NB4 (cell line): ENCODE measurements at regions not wholly inside any gene's neighbourhood (a gene's known extent, or its start where the extent isn't known, plus 50 kb on each side); places are given as distances from the start of the nearest gene placed in this dataset.

Source experiments
- DNase-seq: peaks from one replicate; pipeline ENCODE4 v3.0.0; 2010; ENCODE audit warnings: low read depth
- H3K4me3 ChIP-seq: one replicate; pipeline ENCODE4 v1.5.1; 2011; ENCODE audit warnings: mild to moderate bottlenecking, low read depth, low read length, moderate library complexity
- MYC ChIP-seq: IDR thresholded peaks from 2 replicates; pipeline ENCODE4 v1.6.1; 2011; ENCODE audit warnings: low read depth, low read length
- POLR2A ChIP-seq: IDR thresholded peaks from 2 replicates; pipeline ENCODE4 v1.6.1; 2011; ENCODE audit warnings: mild to moderate bottlenecking; ENCODE audit not compliant: insufficient read length; ENCODE audit errors: extremely low read depth
- TF ChIP-seq, protein P1 (sequence below): IDR thresholded peaks from 2 replicates; pipeline ENCODE4 v1.6.1; 2011; ENCODE audit warnings: low read depth, low read length
- TF ChIP-seq, protein P2 (sequence below): IDR thresholded peaks from one replicate; pipeline ENCODE4 v1.5.1; 2012; ENCODE audit warnings: low read depth, low read length

DNA sequence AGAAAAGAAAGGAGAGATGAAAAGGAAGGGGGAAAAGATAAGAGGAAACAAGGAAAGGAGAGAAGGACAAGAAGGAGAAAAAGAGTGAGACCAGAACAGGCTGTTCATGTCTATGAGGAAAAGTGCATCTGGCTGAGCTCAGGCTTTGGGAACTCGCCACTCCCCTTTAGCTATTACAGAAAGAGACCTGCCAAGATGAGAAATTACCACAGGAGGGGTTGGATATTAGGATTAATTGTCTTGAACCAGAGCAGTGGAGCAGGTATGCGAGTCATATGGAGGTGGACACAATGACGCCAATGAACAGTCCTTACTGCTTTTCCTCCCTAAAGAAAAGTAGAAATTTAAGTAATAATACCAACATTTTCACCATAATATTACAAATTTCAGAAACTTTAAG, 577.0 kb upstream of the ARRDC4 start:
- H3K4me3 ChIP-seq, result no peak overlapping the region
- DNase-seq, result no peak
- TF ChIP-seq, protein P1, sequence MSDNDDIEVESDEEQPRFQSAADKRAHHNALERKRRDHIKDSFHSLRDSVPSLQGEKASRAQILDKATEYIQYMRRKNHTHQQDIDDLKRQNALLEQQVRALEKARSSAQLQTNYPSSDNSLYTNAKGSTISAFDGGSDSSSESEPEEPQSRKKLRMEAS, result no peak
- no peak for TF ChIP-seq MYC
- TF ChIP-seq POLR2A, result no peak
- TF ChIP-seq, protein P2, sequence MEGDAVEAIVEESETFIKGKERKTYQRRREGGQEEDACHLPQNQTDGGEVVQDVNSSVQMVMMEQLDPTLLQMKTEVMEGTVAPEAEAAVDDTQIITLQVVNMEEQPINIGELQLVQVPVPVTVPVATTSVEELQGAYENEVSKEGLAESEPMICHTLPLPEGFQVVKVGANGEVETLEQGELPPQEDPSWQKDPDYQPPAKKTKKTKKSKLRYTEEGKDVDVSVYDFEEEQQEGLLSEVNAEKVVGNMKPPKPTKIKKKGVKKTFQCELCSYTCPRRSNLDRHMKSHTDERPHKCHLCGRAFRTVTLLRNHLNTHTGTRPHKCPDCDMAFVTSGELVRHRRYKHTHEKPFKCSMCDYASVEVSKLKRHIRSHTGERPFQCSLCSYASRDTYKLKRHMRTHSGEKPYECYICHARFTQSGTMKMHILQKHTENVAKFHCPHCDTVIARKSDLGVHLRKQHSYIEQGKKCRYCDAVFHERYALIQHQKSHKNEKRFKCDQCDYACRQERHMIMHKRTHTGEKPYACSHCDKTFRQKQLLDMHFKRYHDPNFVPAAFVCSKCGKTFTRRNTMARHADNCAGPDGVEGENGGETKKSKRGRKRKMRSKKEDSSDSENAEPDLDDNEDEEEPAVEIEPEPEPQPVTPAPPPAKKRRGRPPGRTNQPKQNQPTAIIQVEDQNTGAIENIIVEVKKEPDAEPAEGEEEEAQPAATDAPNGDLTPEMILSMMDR, result no peak

DNA sequence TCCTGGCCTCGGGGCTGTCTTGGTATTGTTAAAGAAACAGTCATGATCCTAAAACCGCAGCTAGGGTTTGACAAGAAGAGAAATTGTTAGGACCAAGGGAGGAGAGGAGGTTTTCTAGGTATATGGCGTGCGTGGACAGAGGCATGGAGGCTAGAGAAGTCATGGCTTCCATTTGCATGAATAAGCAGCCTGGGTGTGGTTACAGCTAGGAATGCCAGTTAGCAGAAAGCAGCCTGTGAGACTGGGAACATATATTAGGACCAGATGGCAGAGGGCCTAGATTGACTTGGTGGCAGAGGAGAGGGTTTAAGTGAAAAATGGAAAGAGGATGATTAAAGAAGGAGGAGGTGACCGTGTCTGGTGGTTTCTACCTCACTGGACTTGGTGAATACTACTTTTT, 573.6 kb upstream of the ARRDC4 start:
- no peak for DNase-seq
- TF ChIP-seq, protein P2, result no peak
- no peak for TF ChIP-seq MYC
- TF ChIP-seq POLR2A, result no peak
- TF ChIP-seq, protein P1, result no peak
- no peak overlapping the region for H3K4me3 ChIP-seq

DNA sequence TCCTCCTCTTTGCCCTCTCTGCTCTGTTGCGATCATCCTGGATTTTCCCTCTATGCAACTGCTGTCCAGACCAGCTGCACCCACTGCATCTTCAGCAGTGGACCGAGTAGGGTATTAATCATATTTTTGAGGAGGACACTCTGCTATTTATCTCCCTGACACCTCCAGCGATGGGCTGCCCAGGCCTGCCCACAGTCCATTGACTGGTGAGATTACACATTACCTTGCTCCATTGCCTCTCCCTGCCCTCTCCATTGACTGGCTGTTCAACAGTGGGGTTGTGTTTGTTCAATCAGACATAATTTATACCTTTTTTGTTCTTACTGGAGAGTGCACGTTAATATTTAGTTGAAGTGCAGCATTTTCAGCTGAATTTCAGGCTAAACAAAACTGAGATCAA, 559.3 kb upstream of the ARRDC4 start:
- DNase-seq, result no peak
- H3K4me3 ChIP-seq, result no peak overlapping the region
- TF ChIP-seq, protein P1, result no peak
- no peak for TF ChIP-seq MYC

DNA sequence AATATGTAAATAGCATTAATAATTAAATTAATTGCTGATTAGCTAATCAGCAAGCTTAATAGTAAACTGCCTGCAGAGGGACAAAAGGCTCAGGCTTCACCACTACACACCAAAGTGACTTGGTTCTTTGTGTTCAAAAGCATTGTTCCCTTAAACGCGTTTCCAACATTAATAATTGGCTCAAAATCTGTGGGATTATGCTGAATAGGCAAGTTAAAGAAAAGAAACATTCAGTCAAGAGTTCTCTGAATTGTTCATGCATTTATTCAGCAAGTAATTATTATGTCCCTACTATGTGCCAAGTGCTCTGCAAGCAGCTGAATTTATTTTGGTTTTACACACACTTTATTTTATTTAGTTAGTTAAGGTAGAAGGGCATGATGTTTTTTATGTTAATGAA, 558.5 kb upstream of the ARRDC4 start:
- H3K4me3 ChIP-seq, result no peak overlapping the region
- TF ChIP-seq POLR2A, result no peak
- TF ChIP-seq, protein P1, result no peak
- TF ChIP-seq, protein P2, result no peak
- no peak for TF ChIP-seq MYC
- DNase-seq, result no peak

DNA sequence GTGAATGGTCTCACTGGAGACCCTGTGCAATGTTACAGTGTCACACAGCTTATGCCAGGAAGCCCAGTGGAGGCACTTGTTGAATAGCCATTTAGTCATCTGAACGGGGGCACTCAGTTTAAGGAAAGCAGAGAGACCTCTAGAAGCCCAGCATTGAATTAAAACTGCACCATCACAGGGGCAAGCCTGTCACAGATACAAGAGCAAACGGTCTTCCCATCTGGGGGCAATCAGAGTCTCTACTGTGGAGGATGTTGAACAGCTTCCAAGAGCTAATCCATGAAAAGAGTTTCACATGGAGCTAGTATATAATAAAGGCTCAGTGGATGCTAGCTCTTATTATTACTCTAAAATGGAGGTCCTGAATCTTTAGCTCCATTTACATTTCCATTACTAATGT, 553.7 kb upstream of the ARRDC4 start:
- TF ChIP-seq MYC (no peak), POLR2A (no peak)
- TF ChIP-seq, protein P2, result no peak
- TF ChIP-seq, protein P1, result no peak
- DNase-seq, result no peak

DNA sequence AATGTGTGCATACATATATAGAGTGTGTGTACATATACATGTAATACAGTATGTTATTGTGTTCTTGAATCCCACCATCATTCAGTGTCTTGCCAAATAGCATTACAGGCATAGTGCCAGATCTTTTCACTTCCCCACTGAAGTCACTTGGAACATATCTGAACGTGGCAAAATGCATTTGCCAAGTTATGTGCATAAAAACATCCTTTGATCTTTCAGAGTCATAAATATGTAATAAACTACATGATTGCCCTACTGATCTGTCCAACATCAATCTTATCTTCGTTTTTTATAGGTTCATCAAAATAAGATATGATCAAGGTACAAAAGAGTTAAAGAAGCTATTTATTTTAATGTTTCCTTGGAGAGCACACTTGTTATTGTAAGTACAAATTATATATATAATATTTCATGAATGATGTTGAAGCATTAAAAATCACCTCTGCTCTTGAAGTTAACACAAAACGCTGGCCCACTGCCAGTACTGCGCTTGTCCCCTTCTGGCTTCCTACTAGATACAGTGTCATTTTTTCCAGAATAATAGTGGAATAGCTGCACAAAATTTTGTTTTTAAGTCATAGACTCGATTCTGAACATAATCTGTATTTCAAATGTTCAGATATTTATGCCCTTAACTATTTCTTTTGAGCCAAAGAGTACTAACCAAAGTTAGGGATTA, 549.5 kb upstream of the ARRDC4 start:
- DNase-seq, result no peak
- TF ChIP-seq MYC (no peak), POLR2A (no peak)
- TF ChIP-seq, protein P2, result no peak
- TF ChIP-seq, protein P1, result no peak
- no peak overlapping the region for H3K4me3 ChIP-seq

More for the DNA sequence above, 553.7 kb upstream of the ARRDC4 start:
- H3K4me3 ChIP-seq, result no peak overlapping the region
